ENCODE measurements at regions not wholly inside any gene's neighbourhood (a gene's known extent, or its start where the extent isn't known, plus 50 kb on each side); places are given as distances from the start of the nearest gene placed in this dataset.

GRCh38 chr14:99075771-99076375 is 196.1 kb downstream of the BCL11B start:
- TF ChIP-seq CTCF (conservative IDR thresholded peaks at IDR 0.05 in 1 of 2, IDR thresholded peaks at IDR 0.05 in 1 of 2; ENCODE audit: extremely low read depth in 1 of 2, insufficient read depth in 1 of 2, low read depth in 1 of 2, low read length in 2 of 2) (no peak), EZH2 (IDR thresholded peaks at IDR 0.05; ENCODE audit: borderline replicate concordance, low read length) (no peak)

Data from mammary epithelial cell (primary cell).